AG04450 (cell line): ENCODE measurements at regions not wholly inside any gene's neighbourhood (a gene's known extent, or its start where the extent isn't known, plus 50 kb on each side); places are given as distances from the start of the nearest gene placed in this dataset.

Experiments
- CTCF ChIA-PET: fragments of 300-600, 350-600 bp; formaldehyde crosslinking; extraction: SDS; loops from one replicate; lab custom pipeline; 2022; ENCODE audit warnings: antibody characterized with exemption, inconsistent platforms; lab: Charles Lee
- POLR2A ChIA-PET: fragments of 350-600 bp; formaldehyde crosslinking; extraction: SDS; loops from one replicate; lab custom pipeline; 2021; ENCODE audit warnings: antibody characterized with exemption, inconsistent platforms; lab: Yijun Ruan, JAX
- DNase-seq: peaks from one replicate; pipeline ENCODE4 v3.0.0-alpha.2; 2011; ENCODE audit warnings: low read depth, low spot score
- H3K27ac ChIP-seq: one replicate; pipeline ENCODE4 v1.5.1; 2012; ENCODE audit warnings: low read depth, low read length, control low read depth
- H3K27me3 ChIP-seq: one replicate; pipeline ENCODE4 v1.6.0; 2012; ENCODE audit warnings: low read length; ENCODE audit not compliant: control insufficient read depth, insufficient read depth
- H3K4me3 ChIP-seq: 2 replicates; pipeline ENCODE4 v1.5.1; 2011; ENCODE audit warnings: mild to moderate bottlenecking, low read depth, low read length, control low read depth
- H3K9me3 ChIP-seq: 2 replicates; pipeline ENCODE4 v1.5.1; 2012; ENCODE audit warnings: low read length; ENCODE audit not compliant: control insufficient read depth, insufficient read depth
- TF ChIP-seq, protein P1 (sequence below): IDR thresholded peaks from 2 replicates; pipeline ENCODE4 v1.5.1; 2011; ENCODE audit warnings: low read depth, low read length, control low read depth, inconsistent platforms

DNA sequence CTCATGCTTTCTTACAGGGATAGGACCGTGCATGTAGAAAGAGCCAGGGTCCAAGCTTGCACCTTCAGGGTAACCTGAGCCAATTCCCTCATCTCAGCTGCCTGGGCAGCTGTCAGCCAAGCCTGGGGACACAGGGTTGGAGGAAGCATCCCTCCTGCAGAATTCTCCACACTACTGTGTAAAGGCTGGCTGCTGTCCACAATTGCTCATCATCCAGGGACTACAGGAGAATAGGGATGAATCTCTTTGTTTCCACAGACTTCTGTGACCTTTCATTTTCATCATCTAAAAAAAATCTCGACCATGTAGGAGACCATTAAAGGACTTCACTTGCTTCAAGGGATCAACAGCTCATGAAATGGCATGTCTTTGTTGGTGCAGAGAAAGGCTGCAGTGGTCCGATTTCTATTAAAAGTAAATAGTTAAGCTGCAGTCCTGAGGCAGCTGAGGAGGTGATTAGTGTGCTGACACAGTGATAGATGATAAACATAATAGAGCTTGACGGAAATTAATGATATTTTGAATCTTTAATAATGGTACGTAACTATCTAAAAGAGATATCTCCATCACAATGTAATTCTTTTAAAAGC is 74.4 kb upstream of the COPS8 start:
- POLR2A ChIA-PET: interaction anchor here (0.6 kb wide), 1 partner anchor 702 kb away, joined by 3 read pairs; no protein-coding TSS in a partner anchor
- no peak for DNase-seq
- Histone ChIP-seq H3K9me3 (no peaks in the 10 kb centered on the region), H3K27me3 (peaks cover 2% of the 10 kb centered on the region), H3K27ac (no peak overlapping the region), H3K4me3 (no peak overlapping the region)
- TF ChIP-seq, protein P1, sequence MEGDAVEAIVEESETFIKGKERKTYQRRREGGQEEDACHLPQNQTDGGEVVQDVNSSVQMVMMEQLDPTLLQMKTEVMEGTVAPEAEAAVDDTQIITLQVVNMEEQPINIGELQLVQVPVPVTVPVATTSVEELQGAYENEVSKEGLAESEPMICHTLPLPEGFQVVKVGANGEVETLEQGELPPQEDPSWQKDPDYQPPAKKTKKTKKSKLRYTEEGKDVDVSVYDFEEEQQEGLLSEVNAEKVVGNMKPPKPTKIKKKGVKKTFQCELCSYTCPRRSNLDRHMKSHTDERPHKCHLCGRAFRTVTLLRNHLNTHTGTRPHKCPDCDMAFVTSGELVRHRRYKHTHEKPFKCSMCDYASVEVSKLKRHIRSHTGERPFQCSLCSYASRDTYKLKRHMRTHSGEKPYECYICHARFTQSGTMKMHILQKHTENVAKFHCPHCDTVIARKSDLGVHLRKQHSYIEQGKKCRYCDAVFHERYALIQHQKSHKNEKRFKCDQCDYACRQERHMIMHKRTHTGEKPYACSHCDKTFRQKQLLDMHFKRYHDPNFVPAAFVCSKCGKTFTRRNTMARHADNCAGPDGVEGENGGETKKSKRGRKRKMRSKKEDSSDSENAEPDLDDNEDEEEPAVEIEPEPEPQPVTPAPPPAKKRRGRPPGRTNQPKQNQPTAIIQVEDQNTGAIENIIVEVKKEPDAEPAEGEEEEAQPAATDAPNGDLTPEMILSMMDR: no peak
- CTCF ChIA-PET: no interaction called here

DNA sequence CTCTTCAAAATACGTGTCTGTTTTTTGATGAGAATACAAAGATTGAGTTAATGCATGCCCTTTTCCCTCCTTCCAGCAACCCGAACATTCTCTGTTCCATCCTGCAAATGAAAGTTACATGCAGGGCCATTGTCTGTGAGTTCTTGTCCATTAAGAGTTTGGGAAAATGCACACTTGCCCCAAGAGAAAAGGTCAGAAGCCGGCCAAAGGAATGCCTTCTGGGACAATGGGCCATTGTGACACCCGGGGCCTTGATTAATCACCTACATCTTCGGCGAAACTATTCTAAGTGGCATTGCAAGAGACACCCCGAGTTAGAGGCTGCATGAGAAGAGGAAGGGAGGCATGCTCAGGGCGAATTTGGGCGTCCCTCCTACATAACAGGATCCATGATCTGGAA is 73.7 kb upstream of the COPS8 start:
- Histone ChIP-seq H3K27me3 (peaks cover 4% of the 10 kb centered on the region), H3K4me3 (no peak overlapping the region), H3K9me3 (no peaks in the 10 kb centered on the region), H3K27ac (no peak overlapping the region)
- TF ChIP-seq, protein P1: no peak
- POLR2A ChIA-PET: interaction anchor here (0.6 kb wide), 1 partner anchor 703 kb away, joined by 3 read pairs; no protein-coding TSS in a partner anchor
- DNase-seq: no peak
- CTCF ChIA-PET: no interaction called here

DNA sequence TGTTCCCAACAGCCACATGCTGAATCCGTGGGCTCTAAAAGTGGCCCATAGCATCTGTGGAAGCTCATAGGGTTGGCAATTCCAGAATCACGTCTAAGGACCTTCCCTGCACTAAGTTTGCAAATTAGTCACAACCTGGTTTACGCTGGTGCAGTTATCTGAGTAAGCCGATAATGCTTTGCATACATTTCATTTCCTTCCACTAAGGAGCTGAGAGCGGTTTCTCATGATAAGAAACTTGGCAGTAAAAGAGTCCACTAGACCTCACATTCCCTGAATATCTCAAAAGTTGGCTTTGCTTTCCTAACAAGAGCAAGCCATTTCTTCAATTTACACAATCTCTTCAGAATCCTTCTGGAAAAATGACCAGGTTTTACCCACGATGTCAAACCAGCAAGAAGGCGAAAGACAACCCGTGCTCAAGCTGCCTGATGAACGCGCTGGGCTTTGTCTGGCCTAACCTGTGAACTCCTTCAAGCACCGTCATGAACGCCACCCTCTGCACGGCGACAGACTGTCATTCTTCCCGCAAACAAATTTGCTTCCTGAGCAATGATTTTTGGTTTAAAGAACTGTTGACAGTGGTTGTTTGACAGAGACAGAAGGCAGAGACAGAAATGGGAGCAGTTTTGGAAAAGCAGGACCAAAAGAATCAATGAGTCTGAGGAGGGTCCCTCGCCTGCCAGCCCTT is 73.0 kb upstream of the COPS8 start:
- TF ChIP-seq, protein P1: no peak
- POLR2A ChIA-PET: no interaction called here
- no peaks in the 10 kb centered on the region for H3K9me3 ChIP-seq
- H3K27ac ChIP-seq: no peak overlapping the region
- CTCF ChIA-PET: no interaction called here
- H3K4me3 ChIP-seq: no peak overlapping the region
- peak; percentile 16 for DNase-seq
- peaks cover 7% of the 10 kb centered on the region for H3K27me3 ChIP-seq

DNA sequence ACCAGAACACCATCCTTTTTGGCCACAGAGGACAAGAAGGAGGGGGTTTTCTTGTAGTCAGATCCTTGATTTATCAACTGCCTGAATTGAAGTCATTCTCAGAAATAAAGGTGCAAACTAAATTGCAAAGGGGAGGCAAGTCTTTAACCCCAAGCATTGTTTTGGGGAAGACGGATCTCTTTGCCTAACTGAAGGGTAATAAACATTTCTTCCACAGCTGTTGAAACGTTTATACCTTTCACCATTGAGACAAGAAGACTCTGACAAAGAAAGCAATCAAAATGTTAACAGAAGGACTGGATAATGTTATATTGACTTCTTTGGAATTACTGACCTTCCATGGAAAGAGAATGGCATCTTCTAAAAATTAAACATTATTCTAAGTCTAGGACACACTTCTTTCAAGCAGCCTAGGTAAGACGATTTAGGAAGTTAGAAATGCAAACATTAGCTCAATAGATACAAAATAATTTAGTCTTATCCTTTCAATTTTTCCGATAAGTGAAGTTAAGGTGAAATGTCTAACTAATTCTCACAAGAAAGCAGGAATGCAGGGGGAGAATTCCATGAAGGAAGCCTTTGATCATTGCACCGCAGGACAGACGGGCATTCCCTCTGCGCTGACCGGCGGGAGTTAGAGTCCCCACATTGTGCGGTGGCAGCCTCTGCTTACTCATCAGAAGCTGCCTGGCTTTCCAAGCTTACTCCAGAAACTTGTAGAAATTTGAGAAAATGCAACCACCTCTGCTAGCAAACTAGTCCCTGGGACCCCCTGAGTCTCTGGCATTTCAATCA is 69.4 kb upstream of the COPS8 start:
- no peak for DNase-seq
- H3K27ac ChIP-seq: no peak overlapping the region
- CTCF ChIA-PET: no interaction called here
- POLR2A ChIA-PET: no interaction called here
- TF ChIP-seq, protein P1: no peak
- H3K27me3 ChIP-seq: peaks cover 7% of the 10 kb centered on the region
- H3K4me3 ChIP-seq: no peak overlapping the region
- H3K9me3 ChIP-seq: no peaks in the 10 kb centered on the region
